HFFc6 (cell line): ENCODE measurements at regions not wholly inside any gene's neighbourhood (a gene's known extent, or its start where the extent isn't known, plus 50 kb on each side); places are given as distances from the start of the nearest gene placed in this dataset.

Source experiments
- DNase-seq: peaks from one replicate; pipeline ENCODE4 v3.0.0-alpha.2; 2018
- H3K27ac Mint-ChIP-seq: 2 replicates; pipeline ENCODE4 v1.8.0; 2020; ENCODE audit warnings: mild to moderate bottlenecking, mixed read lengths
- H3K27me3 Mint-ChIP-seq: 2 replicates; pipeline ENCODE4 v1.8.0; 2021; ENCODE audit warnings: mild to moderate bottlenecking, moderate library complexity, mixed read lengths; ENCODE audit not compliant: insufficient read depth
- H3K36me3 Mint-ChIP-seq: 2 replicates; pipeline ENCODE4 v1.8.0; 2021; ENCODE audit warnings: low read depth, mixed read lengths
- H3K4me1 Mint-ChIP-seq: 2 replicates; pipeline ENCODE4 v1.8.0; 2020; ENCODE audit warnings: low read depth, mixed read lengths
- H3K4me3 Mint-ChIP-seq: 2 replicates; pipeline ENCODE4 v1.8.0; 2020; ENCODE audit warnings: mild to moderate bottlenecking, moderate library complexity, mixed read lengths
- H3K9me3 Mint-ChIP-seq: 2 replicates; pipeline ENCODE4 v1.8.0; 2020; ENCODE audit warnings: mild to moderate bottlenecking, mixed read lengths
- CTCF ChIP-seq: fragments of 200-600 bp; sonication (generic); IDR thresholded peaks from 2 replicates; pipeline ENCODE4 v1.5.0; 2021; ENCODE audit warnings: antibody characterized with exemption, mild to moderate bottlenecking

- no peak overlapping the region for H3K27ac Mint-ChIP-seq
- H3K36me3 Mint-ChIP-seq: no peaks in the 10 kb centered on the region
- H3K9me3 Mint-ChIP-seq: peaks cover 27% of the 10 kb centered on the region
- no peaks in the 10 kb centered on the region for H3K27me3 Mint-ChIP-seq
- TF ChIP-seq CTCF: no peak
- no peaks in the 10 kb centered on the region for H3K4me1 Mint-ChIP-seq
- no peak for DNase-seq
- no peak overlapping the region for H3K4me3 Mint-ChIP-seq
Measured at GRCh38 chr12:74051848-74052247, 485.8 kb upstream of the ATXN7L3B start.

- TF ChIP-seq CTCF: no peak
- Mint-ChIP-seq H3K9me3 (peaks cover 70% of the 10 kb centered on the region), H3K36me3 (no peaks in the 10 kb centered on the region; the same call in 1 of the 2 replicates)
Measured at GRCh38 chr12:74066476-74066875, 471.2 kb upstream of the ATXN7L3B start.

GRCh38 chr12:74071182-74071581 lies 466.5 kb upstream of the ATXN7L3B start:
- H3K9me3 Mint-ChIP-seq: peaks cover 46% of the 10 kb centered on the region
- H3K4me3 Mint-ChIP-seq: no peak overlapping the region
- no peaks in the 10 kb centered on the region for H3K27me3 Mint-ChIP-seq
- no peaks in the 10 kb centered on the region for H3K4me1 Mint-ChIP-seq
- TF ChIP-seq CTCF: no peak
- no peaks in the 10 kb centered on the region; the same call in 1 of the 2 replicates for H3K36me3 Mint-ChIP-seq
- no peak overlapping the region for H3K27ac Mint-ChIP-seq
- DNase-seq: no peak

More at GRCh38 chr12:74066476-74066875, 471.2 kb upstream of the ATXN7L3B start:
- DNase-seq: no peak
- Mint-ChIP-seq H3K4me1 (no peaks in the 10 kb centered on the region), H3K4me3 (no peak overlapping the region), H3K27ac (no peak overlapping the region), H3K27me3 (no peaks in the 10 kb centered on the region)

- Mint-ChIP-seq H3K4me1 (no peaks in the 10 kb centered on the region), H3K36me3 (no peaks in the 10 kb centered on the region), H3K4me3 (no peak overlapping the region), H3K27me3 (no peaks in the 10 kb centered on the region), H3K27ac (no peak overlapping the region), H3K9me3 (peaks cover 15% of the 10 kb centered on the region)
- DNase-seq: no peak
- TF ChIP-seq CTCF: no peak
Measured at GRCh38 chr12:74076918-74077317, 460.7 kb upstream of the ATXN7L3B start.

- H3K27ac Mint-ChIP-seq: no peak overlapping the region
- H3K27me3 Mint-ChIP-seq: no peaks in the 10 kb centered on the region
- no peak overlapping the region for H3K4me3 Mint-ChIP-seq
- no peaks in the 10 kb centered on the region for H3K4me1 Mint-ChIP-seq
- TF ChIP-seq CTCF: no peak
- peaks cover 29% of the 10 kb centered on the region for H3K9me3 Mint-ChIP-seq
- no peak for DNase-seq
- H3K36me3 Mint-ChIP-seq: no peaks in the 10 kb centered on the region
Measured at GRCh38 chr12:74105434-74105833, 432.2 kb upstream of the ATXN7L3B start.

GRCh38 chr12:74108729-74109128 lies 428.9 kb upstream of the ATXN7L3B start:
- Mint-ChIP-seq H3K9me3 (peaks cover 27% of the 10 kb centered on the region), H3K36me3 (no peaks in the 10 kb centered on the region), H3K4me1 (no peaks in the 10 kb centered on the region), H3K4me3 (no peak overlapping the region), H3K27ac (no peak overlapping the region), H3K27me3 (no peaks in the 10 kb centered on the region)
- TF ChIP-seq CTCF: no peak
- no peak for DNase-seq
